ENCODE measurements at regions not wholly inside any gene's neighbourhood (a gene's known extent, or its start where the extent isn't known, plus 50 kb on each side); places are given as distances from the start of the nearest gene placed in this dataset.
"Not testable (repeated sequence)": the region's sequence is repeated elsewhere in the genome, so short reads cannot be mapped to it uniquely, and the experiment has no call there.

- no peaks in the 10 kb centered on the region for H3K4me1 ChIP-seq
- no peaks in the 10 kb centered on the region for H3K27me3 ChIP-seq
- no peak for TF ChIP-seq Cebpa-rat (IDR thresholded peaks at IDR 0.05)
- H3K36me3 ChIP-seq: no peaks in the 10 kb centered on the region
- H3K9me3 ChIP-seq: no peaks in the 10 kb centered on the region
- H3K4me2 ChIP-seq: no peak overlapping the region
- no peak overlapping the region for H3K27ac ChIP-seq
- H3K4me3 ChIP-seq: no peak overlapping the region
- no peaks in the 10 kb centered on the region for H4K20me1 ChIP-seq
- no peak overlapping the region for H3K9ac ChIP-seq
Observed at GRCh38 chr7:91722831-91723230, 157.7 kb downstream of the MTERF1 start.

GRCh38 chr7:91729046-91729445, 151.5 kb downstream of the MTERF1 start:
- H3K27ac ChIP-seq, H3K4me3 ChIP-seq: not testable (repeated sequence)

GRCh38 chr7:91731976-91732375, 148.5 kb downstream of the MTERF1 start:
- H3K27ac ChIP-seq: no peak overlapping the region
- H3K4me1 ChIP-seq: no peaks in the 10 kb centered on the region
- H3K4me2 ChIP-seq: no peak overlapping the region
- no peaks in the 10 kb centered on the region for H4K20me1 ChIP-seq
- peaks cover 12% of the 10 kb centered on the region; the same call in 1 of the 2 replicates for H3K9me3 ChIP-seq
- H3K4me3 ChIP-seq: no peak overlapping the region
- H3K27me3 ChIP-seq: no peaks in the 10 kb centered on the region
- no peak overlapping the region for H3K9ac ChIP-seq
- TF ChIP-seq Cebpa-rat (IDR thresholded peaks at IDR 0.05): no peak
- no peaks in the 10 kb centered on the region for H3K36me3 ChIP-seq

More at GRCh38 chr7:91729046-91729445, 151.5 kb downstream of the MTERF1 start:
- H3K36me3 ChIP-seq, H3K9ac ChIP-seq, H3K4me1 ChIP-seq, H3K9me3 ChIP-seq, H4K20me1 ChIP-seq, H3K4me2 ChIP-seq, H3K27me3 ChIP-seq: not testable (repeated sequence)

- H3K4me1 ChIP-seq: no peaks in the 10 kb centered on the region
- no peak overlapping the region for H3K9ac ChIP-seq
- H3K27me3 ChIP-seq: no peaks in the 10 kb centered on the region
- H3K27ac ChIP-seq: no peak overlapping the region
- no peak for TF ChIP-seq Cebpa-rat (IDR thresholded peaks at IDR 0.05)
- H4K20me1 ChIP-seq: no peaks in the 10 kb centered on the region
- H3K36me3 ChIP-seq: no peaks in the 10 kb centered on the region
- H3K4me2 ChIP-seq: no peak overlapping the region
- H3K4me3 ChIP-seq: no peak overlapping the region
- H3K9me3 ChIP-seq: peaks cover 15% of the 10 kb centered on the region
Observed at GRCh38 chr7:91749418-91749817, 131.1 kb downstream of the MTERF1 start.

GRCh38 chr7:91750091-91750490, 130.4 kb downstream of the MTERF1 start:
- Histone ChIP-seq H4K20me1 (no peaks in the 10 kb centered on the region), H3K9ac (no peak overlapping the region), H3K4me1 (no peaks in the 10 kb centered on the region), H3K4me2 (no peak overlapping the region), H3K36me3 (no peaks in the 10 kb centered on the region), H3K27me3 (no peaks in the 10 kb centered on the region), H3K9me3 (peaks cover 15% of the 10 kb centered on the region), H3K4me3 (no peak overlapping the region), H3K27ac (no peak overlapping the region)
- no peak for TF ChIP-seq Cebpa-rat (IDR thresholded peaks at IDR 0.05)

GRCh38 chr7:91752102-91752501, 128.4 kb downstream of the MTERF1 start:
- no peak overlapping the region for H3K4me2 ChIP-seq
- no peaks in the 10 kb centered on the region for H3K27me3 ChIP-seq
- no peak for TF ChIP-seq Cebpa-rat (IDR thresholded peaks at IDR 0.05)
- H3K4me1 ChIP-seq: no peaks in the 10 kb centered on the region
- peaks cover 15% of the 10 kb centered on the region for H3K9me3 ChIP-seq
- no peak overlapping the region for H3K4me3 ChIP-seq
- no peak overlapping the region for H3K27ac ChIP-seq
- no peaks in the 10 kb centered on the region for H3K36me3 ChIP-seq
- H3K9ac ChIP-seq: no peak overlapping the region
- H4K20me1 ChIP-seq: no peaks in the 10 kb centered on the region

- not testable (repeated sequence) for H3K27me3 ChIP-seq, H3K9ac ChIP-seq, H3K4me3 ChIP-seq, H4K20me1 ChIP-seq, H3K36me3 ChIP-seq, H3K4me1 ChIP-seq, H3K27ac ChIP-seq, H3K4me2 ChIP-seq
- H3K9me3 ChIP-seq: peaks cover 15% of the 10 kb centered on the region
Observed at GRCh38 chr7:91754280-91754679, 126.2 kb downstream of the MTERF1 start.

GRCh38 chr7:91755121-91755520, 125.4 kb downstream of the MTERF1 start:
- H3K4me3 ChIP-seq, H3K4me1 ChIP-seq, H3K4me2 ChIP-seq, H3K27ac ChIP-seq, H4K20me1 ChIP-seq, H3K27me3 ChIP-seq, H3K9ac ChIP-seq, H3K36me3 ChIP-seq: not testable (repeated sequence)
- H3K9me3 ChIP-seq: peaks cover 15% of the 10 kb centered on the region

- no peak overlapping the region for H3K27ac ChIP-seq
- H3K27me3 ChIP-seq: no peaks in the 10 kb centered on the region
- H3K4me1 ChIP-seq: no peaks in the 10 kb centered on the region
- H3K4me3 ChIP-seq: no peak overlapping the region
- no peak for TF ChIP-seq Cebpa-rat (IDR thresholded peaks at IDR 0.05)
- no peak overlapping the region for H3K4me2 ChIP-seq
- no peak overlapping the region for H3K9ac ChIP-seq
- no peaks in the 10 kb centered on the region for H3K36me3 ChIP-seq
- peaks cover 32% of the 10 kb centered on the region for H3K9me3 ChIP-seq
- no peaks in the 10 kb centered on the region for H4K20me1 ChIP-seq
Observed at GRCh38 chr7:91759205-91759863, 121.2 kb downstream of the MTERF1 start.

- H3K9me3 ChIP-seq: peaks cover 20% of the 10 kb centered on the region
- H3K9ac ChIP-seq: no peak overlapping the region
- H3K27me3 ChIP-seq: no peaks in the 10 kb centered on the region
- H3K4me1 ChIP-seq: no peaks in the 10 kb centered on the region
- TF ChIP-seq Cebpa-rat (IDR thresholded peaks at IDR 0.05): no peak
- no peaks in the 10 kb centered on the region for H4K20me1 ChIP-seq
- H3K27ac ChIP-seq: no peak overlapping the region
- no peak overlapping the region for H3K4me2 ChIP-seq
- H3K4me3 ChIP-seq: no peak overlapping the region
- H3K36me3 ChIP-seq: no peaks in the 10 kb centered on the region
Observed at GRCh38 chr7:91767820-91768219, 112.7 kb downstream of the MTERF1 start.

- no peak for TF ChIP-seq Cebpa-rat (IDR thresholded peaks at IDR 0.05)
- Histone ChIP-seq H3K9ac (no peak overlapping the region), H3K27me3 (no peaks in the 10 kb centered on the region), H4K20me1 (no peaks in the 10 kb centered on the region), H3K27ac (no peak overlapping the region), H3K36me3 (no peaks in the 10 kb centered on the region), H3K4me3 (no peak overlapping the region), H3K9me3 (no peaks in the 10 kb centered on the region), H3K4me1 (no peaks in the 10 kb centered on the region), H3K4me2 (no peak overlapping the region)
Observed at GRCh38 chr7:91771394-91771793, 109.1 kb downstream of the MTERF1 start.

Measured in BLaER1 (cell line).